Upper lobe of right lung (tissue), 1 donor: ENCODE measurements at regions not wholly inside any gene's neighbourhood (a gene's known extent, or its start where the extent isn't known, plus 50 kb on each side); places are given as distances from the start of the nearest gene placed in this dataset.

ENCODE experiments used
- ATAC-seq: fragments of 200-7000 bp; cut with Tn5 transposase; one replicate; pipeline ENCODE4 v1.9.1; 2020; ENCODE audit warnings: mild to moderate bottlenecking, moderate library complexity
- DNase-seq: peaks from one replicate; pipeline ENCODE4 v3.0.0-alpha.2; 2020
- H3K27ac ChIP-seq: fragments of 200-600 bp; one replicate; pipeline ENCODE4 v1.8.0; 2022
- H3K27me3 ChIP-seq: fragments of 200-600 bp; one replicate; pipeline ENCODE4 v1.8.0; 2022; ENCODE audit warnings: mild to moderate bottlenecking
- H3K36me3 ChIP-seq: fragments of 200-600 bp; one replicate; pipeline ENCODE4 v1.8.0; 2022
- H3K4me1 ChIP-seq: fragments of 200-600 bp; one replicate; pipeline ENCODE4 v1.8.0; 2022
- H3K4me3 ChIP-seq: fragments of 200-600 bp; one replicate; pipeline ENCODE4 v1.8.0; 2022; ENCODE audit warnings: mild to moderate bottlenecking
- H3K9me3 ChIP-seq: fragments of 200-600 bp; one replicate; pipeline ENCODE4 v1.8.0; 2022
- CTCF ChIP-seq: fragments of 200-600 bp; IDR thresholded peaks from one replicate; pipeline ENCODE4 v1.8.0; 2022; ENCODE audit warnings: antibody characterized with exemption
- intact Hi-C: fragments of 100-400 bp; cut with DNase I; formaldehyde crosslinking; loops from one replicate; pipeline ENCODE4 v1.11.0; 2022
- donor health status: DM: no; HTN: yes; CAD: no; lungs with severe emphysema.

- intact Hi-C loops, result no loop called here
- H3K27ac ChIP-seq, result no peak overlapping the region
- DNase-seq, result no peak
These were observed 282.3 kb upstream of the CHRM2 start for GRCh38 chr7:136585954-136586670.

GRCh38 chr7:136566491-136566890 is 302.0 kb upstream of the CHRM2 start:
- H3K27me3 ChIP-seq, result no peaks in the 10 kb centered on the region
- H3K9me3 ChIP-seq, result no peaks in the 10 kb centered on the region
- intact Hi-C loops, result no loop called here

More at GRCh38 chr7:136585954-136586670, 282.3 kb upstream of the CHRM2 start:
- H3K36me3 ChIP-seq, result no peaks in the 10 kb centered on the region
- H3K4me3 ChIP-seq, result no peak overlapping the region
- ATAC-seq, result no peak
- no peaks in the 10 kb centered on the region for H3K27me3 ChIP-seq
- peaks cover 3% of the 10 kb centered on the region for H3K9me3 ChIP-seq
- H3K4me1 ChIP-seq, result no peaks in the 10 kb centered on the region
- TF ChIP-seq CTCF, result no peak

GRCh38 chr7:136555933-136556332 is 312.5 kb upstream of the CHRM2 start:
- DNase-seq, result no peak

More at GRCh38 chr7:136566491-136566890, 302.0 kb upstream of the CHRM2 start:
- no peak for TF ChIP-seq CTCF
- H3K4me3 ChIP-seq, result no peak overlapping the region
- H3K27ac ChIP-seq, result no peak overlapping the region
- no peaks in the 10 kb centered on the region for H3K36me3 ChIP-seq
- H3K4me1 ChIP-seq, result no peaks in the 10 kb centered on the region
- ATAC-seq (no peak), DNase-seq (no peak)

GRCh38 chr7:136551618-136552017 is 316.8 kb upstream of the CHRM2 start:
- H3K4me3 ChIP-seq, result no peak overlapping the region
- intact Hi-C loops, result no loop called here
- no peak overlapping the region for H3K27ac ChIP-seq
- no peak for ATAC-seq
- no peaks in the 10 kb centered on the region for H3K36me3 ChIP-seq
- DNase-seq, result no peak
- no peaks in the 10 kb centered on the region for H3K27me3 ChIP-seq
- H3K4me1 ChIP-seq, result no peaks in the 10 kb centered on the region
- TF ChIP-seq CTCF, result no peak
- H3K9me3 ChIP-seq, result no peaks in the 10 kb centered on the region

More at GRCh38 chr7:136555933-136556332, 312.5 kb upstream of the CHRM2 start:
- Histone ChIP-seq H3K27me3 (no peaks in the 10 kb centered on the region), H3K9me3 (no peaks in the 10 kb centered on the region), H3K27ac (no peak overlapping the region), H3K4me1 (no peaks in the 10 kb centered on the region), H3K36me3 (no peaks in the 10 kb centered on the region), H3K4me3 (no peak overlapping the region)
- intact Hi-C loops, result no loop called here
- no peak for ATAC-seq
- TF ChIP-seq CTCF, result no peak

- H3K27ac ChIP-seq, result no peak overlapping the region
- intact Hi-C loops, result no loop called here
- no peaks in the 10 kb centered on the region for H3K36me3 ChIP-seq
- H3K27me3 ChIP-seq, result no peaks in the 10 kb centered on the region
- DNase-seq (no peak), ATAC-seq (no peak)
- no peak for TF ChIP-seq CTCF
- H3K9me3 ChIP-seq, result no peaks in the 10 kb centered on the region
- no peak overlapping the region for H3K4me3 ChIP-seq
- H3K4me1 ChIP-seq, result no peaks in the 10 kb centered on the region
These were observed 318.7 kb upstream of the CHRM2 start for GRCh38 chr7:136549756-136550155.
